NB4 (cell line): ENCODE measurements at regions not wholly inside any gene's neighbourhood (a gene's known extent, or its start where the extent isn't known, plus 50 kb on each side); places are given as distances from the start of the nearest gene placed in this dataset.

ENCODE experiments used
- MYC ChIP-seq: IDR thresholded peaks from 2 replicates; pipeline ENCODE4 v1.6.1; 2011; ENCODE audit warnings: low read depth, low read length
- POLR2A ChIP-seq: IDR thresholded peaks from 2 replicates; pipeline ENCODE4 v1.6.1; 2011; ENCODE audit warnings: mild to moderate bottlenecking; ENCODE audit not compliant: insufficient read length; ENCODE audit errors: extremely low read depth
- TF ChIP-seq, protein P1 (sequence below): IDR thresholded peaks from one replicate; pipeline ENCODE4 v1.5.1; 2012; ENCODE audit warnings: low read depth, low read length

DNA sequence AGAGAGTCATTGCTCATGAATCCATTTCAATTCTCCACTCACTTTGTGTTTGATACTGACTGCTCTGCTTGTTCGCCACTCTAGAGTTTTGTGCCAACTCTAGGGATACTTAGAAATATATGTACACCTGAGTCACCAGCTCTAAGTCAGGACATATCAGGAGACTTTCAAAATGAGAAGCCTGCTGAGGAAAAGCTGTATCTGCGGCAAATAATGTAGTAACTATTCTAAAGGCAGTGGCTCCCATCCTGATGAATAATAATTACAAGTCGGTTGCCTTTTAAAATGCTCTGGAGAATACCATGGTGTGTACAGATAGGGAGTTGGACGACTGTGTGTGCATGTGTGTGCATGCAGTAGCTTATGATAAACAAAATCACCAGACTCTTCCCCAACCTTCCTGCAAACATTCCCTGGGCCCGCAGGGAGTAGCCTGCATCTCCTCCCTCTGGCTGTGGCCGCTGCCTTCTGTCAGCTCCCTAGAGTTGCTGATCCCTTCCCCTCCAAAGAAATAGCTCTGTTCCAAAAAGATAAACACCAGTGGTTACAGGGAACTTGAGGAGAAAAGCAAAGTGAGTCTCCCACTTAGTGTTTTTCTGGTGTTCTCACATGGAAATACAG is 346.3 kb upstream of the UMPS start:
- TF ChIP-seq, protein P1, sequence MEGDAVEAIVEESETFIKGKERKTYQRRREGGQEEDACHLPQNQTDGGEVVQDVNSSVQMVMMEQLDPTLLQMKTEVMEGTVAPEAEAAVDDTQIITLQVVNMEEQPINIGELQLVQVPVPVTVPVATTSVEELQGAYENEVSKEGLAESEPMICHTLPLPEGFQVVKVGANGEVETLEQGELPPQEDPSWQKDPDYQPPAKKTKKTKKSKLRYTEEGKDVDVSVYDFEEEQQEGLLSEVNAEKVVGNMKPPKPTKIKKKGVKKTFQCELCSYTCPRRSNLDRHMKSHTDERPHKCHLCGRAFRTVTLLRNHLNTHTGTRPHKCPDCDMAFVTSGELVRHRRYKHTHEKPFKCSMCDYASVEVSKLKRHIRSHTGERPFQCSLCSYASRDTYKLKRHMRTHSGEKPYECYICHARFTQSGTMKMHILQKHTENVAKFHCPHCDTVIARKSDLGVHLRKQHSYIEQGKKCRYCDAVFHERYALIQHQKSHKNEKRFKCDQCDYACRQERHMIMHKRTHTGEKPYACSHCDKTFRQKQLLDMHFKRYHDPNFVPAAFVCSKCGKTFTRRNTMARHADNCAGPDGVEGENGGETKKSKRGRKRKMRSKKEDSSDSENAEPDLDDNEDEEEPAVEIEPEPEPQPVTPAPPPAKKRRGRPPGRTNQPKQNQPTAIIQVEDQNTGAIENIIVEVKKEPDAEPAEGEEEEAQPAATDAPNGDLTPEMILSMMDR: no peak
- TF ChIP-seq POLR2A (no peak), MYC (no peak)
